Stimulated activated naive B cell treated with anti-CD40 and anti-IgM and Interleukin-4, amounts not matched to agents 10 μg/mL and 1 μg/mL and 100 μg/mL, for 72 hours (primary cell): ENCODE measurements at regions not wholly inside any gene's neighbourhood (a gene's known extent, or its start where the extent isn't known, plus 50 kb on each side); places are given as distances from the start of the nearest gene placed in this dataset.
"Not testable (repeated sequence)": the region's sequence is repeated elsewhere in the genome, so short reads cannot be mapped to it uniquely, and the experiment has no call there.

Source experiments
- ATAC-seq, 2 donors: fragments of 150-1000 bp; cut with Tn5 transposase; replicated peaks; 2 replicates each; pipeline ENCODE4 v1.10.0; 2021; ENCODE audit warnings: moderate library complexity in 1 of 2
- DNase-seq: peaks from one replicate; pipeline ENCODE4 v3.0.0; 2021
- H3K27ac Mint-ChIP-seq: one replicate; pipeline ENCODE4 v1.8.0; 2022; ENCODE audit warnings: mild to moderate bottlenecking, mixed read lengths
- H3K27me3 Mint-ChIP-seq, 2 donors: one replicate each; pipeline ENCODE4 v1.8.0; 2022; ENCODE audit warnings: mixed read lengths in 2 of 2
- H3K36me3 Mint-ChIP-seq, 2 donors: one replicate each; pipeline ENCODE4 v1.8.0; 2022; ENCODE audit warnings: mixed read lengths in 2 of 2, mild to moderate bottlenecking in 1 of 2
- H3K4me1 Mint-ChIP-seq, 2 donors: one replicate each; pipeline ENCODE4 v1.8.0; 2022; ENCODE audit warnings: mixed read lengths in 2 of 2, mild to moderate bottlenecking in 1 of 2
- H3K4me3 Mint-ChIP-seq, 2 donors: one replicate each; pipeline ENCODE4 v1.8.0; 2022; ENCODE audit warnings: mild to moderate bottlenecking in 2 of 2, mixed read lengths in 2 of 2, moderate library complexity in 1 of 2
- H3K9me3 Mint-ChIP-seq, 2 donors: one replicate each; pipeline ENCODE4 v1.8.0; 2022; ENCODE audit warnings: mixed read lengths in 2 of 2, mild to moderate bottlenecking in 1 of 2

- Mint-ChIP-seq H3K27ac (no peak overlapping the region), H3K4me1 (no peaks in the 10 kb centered on the region), H3K36me3 (no peaks in the 10 kb centered on the region), H3K4me3 (no peak overlapping the region), H3K9me3 (peaks cover 4 to 9% of the 10 kb centered on the region in 2 donors), H3K27me3 (no peaks in the 10 kb centered on the region)
- DNase-seq = no peak
- ATAC-seq = no peak
Measured at GRCh38 chr15:95194746-95195145, 963.4 kb downstream of the MCTP2 start.

- Mint-ChIP-seq H3K4me3 (no peak overlapping the region), H3K4me1 (no peaks in the 10 kb centered on the region), H3K9me3 (peaks cover 14 to 18% of the 10 kb centered on the region in 2 donors), H3K27me3 (no peaks in the 10 kb centered on the region), H3K27ac (no peak overlapping the region), H3K36me3 (no peaks in the 10 kb centered on the region)
- no peak for DNase-seq
- ATAC-seq = no peak
Measured at GRCh38 chr15:95196176-95196915, 965.0 kb downstream of the MCTP2 start.

DNA sequence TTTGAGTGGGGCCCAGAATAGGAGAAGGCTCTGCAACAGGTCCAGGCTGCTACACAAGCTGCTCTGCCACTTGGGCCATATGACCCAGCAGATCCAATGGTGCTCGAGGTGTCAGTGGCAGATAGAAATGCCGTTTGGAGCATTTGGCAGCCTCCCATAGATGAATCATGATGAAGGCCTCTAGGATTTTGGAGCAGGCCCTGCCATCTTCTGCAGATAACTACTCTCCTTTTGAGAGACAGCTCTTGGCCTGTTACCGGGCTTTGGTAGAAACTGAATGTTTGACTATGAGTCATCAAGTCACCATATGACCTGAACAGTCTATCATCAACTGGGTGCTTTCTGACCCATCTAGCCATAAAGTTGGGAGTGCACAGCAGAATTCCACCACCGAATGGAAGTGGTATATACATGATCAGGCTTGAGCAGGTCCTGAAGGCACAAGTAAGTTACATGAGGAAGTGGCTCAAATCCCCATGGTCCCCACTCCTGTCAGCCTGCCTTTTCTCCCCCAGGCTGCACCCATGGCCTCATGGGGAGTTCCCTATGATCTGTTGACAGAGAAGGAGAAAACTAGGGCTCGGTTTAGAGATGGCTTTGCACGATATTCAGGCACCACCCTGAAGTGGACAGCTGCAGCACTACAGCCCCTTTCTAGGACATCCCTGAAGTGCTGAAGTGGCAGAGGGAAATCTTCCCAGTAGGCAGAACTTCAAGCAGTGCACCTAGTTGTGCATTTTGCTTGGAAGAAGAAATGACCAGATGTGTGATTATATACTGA lies 971.4 kb downstream of the MCTP2 start:
- Mint-ChIP-seq H3K27me3 (no peaks in the 10 kb centered on the region), H3K9me3 (peaks cover 27 to 32% of the 10 kb centered on the region in 2 donors), H3K4me3 (no peak overlapping the region), H3K27ac (no peak overlapping the region), H3K36me3 (no peaks in the 10 kb centered on the region), H3K4me1 (no peaks in the 10 kb centered on the region)
- no peak for DNase-seq
- no peak for ATAC-seq

DNA sequence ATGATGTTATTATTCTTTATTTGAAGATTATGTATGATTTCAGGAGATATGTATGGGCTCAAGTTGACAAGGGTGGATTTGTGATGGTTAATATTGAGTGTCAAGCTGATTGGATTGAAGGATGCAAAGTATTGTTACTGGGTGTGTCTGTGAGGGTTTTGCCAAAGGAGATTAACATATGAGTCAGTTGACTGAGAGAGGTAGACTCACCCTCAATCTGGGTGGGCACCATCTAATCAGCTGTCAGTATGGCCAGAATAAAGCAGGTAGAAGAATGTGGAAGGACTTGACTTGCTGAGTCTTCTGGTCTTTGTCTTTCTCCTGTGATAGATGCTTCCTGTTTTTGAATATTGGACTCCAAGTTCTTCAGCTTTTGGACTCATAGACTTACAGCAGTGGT lies 973.7 kb downstream of the MCTP2 start:
- no peak for ATAC-seq
- no peaks in the 10 kb centered on the region for H3K36me3 Mint-ChIP-seq
- H3K4me3 Mint-ChIP-seq = no peak overlapping the region
- H3K27me3 Mint-ChIP-seq = no peaks in the 10 kb centered on the region
- H3K9me3 Mint-ChIP-seq = peaks cover 18 to 32% of the 10 kb centered on the region in 2 donors
- H3K27ac Mint-ChIP-seq = no peak overlapping the region
- H3K4me1 Mint-ChIP-seq = no peaks in the 10 kb centered on the region
- no peak for DNase-seq

- H3K4me3 Mint-ChIP-seq, H3K36me3 Mint-ChIP-seq, ATAC-seq, DNase-seq, H3K27me3 Mint-ChIP-seq, H3K4me1 Mint-ChIP-seq, H3K27ac Mint-ChIP-seq: not testable (repeated sequence)
- H3K9me3 Mint-ChIP-seq = peaks cover 12 to 27% of the 10 kb centered on the region in 2 donors
Measured at GRCh38 chr15:95205830-95206229, 974.5 kb downstream of the MCTP2 start.

DNA sequence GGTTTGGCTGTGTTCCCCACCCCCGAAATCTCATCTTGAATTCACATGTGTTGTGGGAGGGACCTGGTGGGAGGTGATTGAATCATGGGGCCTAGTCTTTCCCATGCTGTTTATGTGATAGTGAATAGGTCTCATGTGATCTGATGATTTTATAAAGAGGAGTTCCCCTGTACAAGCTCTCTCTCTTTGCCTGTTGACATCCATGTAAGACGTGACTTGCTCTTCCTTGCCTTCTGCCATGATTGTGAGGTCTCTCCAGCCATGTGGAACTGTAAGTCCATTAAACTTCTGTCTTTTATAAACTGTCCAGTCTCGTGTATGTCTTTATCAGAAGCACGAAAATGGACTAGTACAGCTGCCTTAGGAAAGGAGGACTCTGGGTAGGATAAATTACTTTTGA lies 976.7 kb downstream of the MCTP2 start:
- H3K36me3 Mint-ChIP-seq = no peaks in the 10 kb centered on the region
- no peaks in the 10 kb centered on the region for H3K4me1 Mint-ChIP-seq
- peaks cover 6 to 18% of the 10 kb centered on the region in 2 donors for H3K9me3 Mint-ChIP-seq
- no peaks in the 10 kb centered on the region for H3K27me3 Mint-ChIP-seq
- no peak overlapping the region for H3K4me3 Mint-ChIP-seq
- H3K27ac Mint-ChIP-seq = no peak overlapping the region
- DNase-seq (no peak), ATAC-seq (no peak)

GRCh38 chr15:95208988-95209387 lies 977.6 kb downstream of the MCTP2 start:
- H3K4me1 Mint-ChIP-seq = no peaks in the 10 kb centered on the region
- no peak overlapping the region for H3K4me3 Mint-ChIP-seq
- H3K27me3 Mint-ChIP-seq = no peaks in the 10 kb centered on the region
- H3K27ac Mint-ChIP-seq = no peak overlapping the region
- no peaks in the 10 kb centered on the region for H3K36me3 Mint-ChIP-seq
- no peak for DNase-seq
- peaks cover 6 to 16% of the 10 kb centered on the region in 2 donors for H3K9me3 Mint-ChIP-seq
- ATAC-seq = no peak

DNA sequence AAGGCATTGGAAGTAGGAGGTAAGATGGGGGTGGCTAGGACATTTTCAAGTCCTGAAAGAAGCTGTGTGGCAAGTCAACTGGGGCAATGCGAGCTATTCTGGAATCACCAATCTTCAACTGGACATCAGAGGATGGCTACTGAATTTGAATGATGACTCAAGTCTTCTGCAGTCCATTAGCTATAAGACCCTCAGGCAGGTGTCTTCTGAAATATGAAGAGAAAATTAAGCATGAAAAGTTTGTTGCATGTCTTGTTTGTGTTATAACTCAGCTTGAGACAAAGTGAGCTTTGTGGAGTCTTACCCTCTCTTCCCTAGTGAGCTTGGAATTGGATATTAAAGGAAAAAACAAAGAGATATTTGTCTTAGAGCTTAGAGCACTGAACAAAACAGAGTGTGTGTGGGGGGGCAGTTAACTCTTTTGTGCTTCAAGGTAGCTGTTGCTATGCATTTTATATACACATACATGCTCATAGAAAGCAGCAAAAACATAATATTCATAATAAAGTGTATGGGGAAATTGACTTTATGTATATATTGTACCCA lies 979.1 kb downstream of the MCTP2 start:
- no peaks in the 10 kb centered on the region for H3K36me3 Mint-ChIP-seq
- no peaks in the 10 kb centered on the region for H3K4me1 Mint-ChIP-seq
- ATAC-seq (no peak), DNase-seq (no peak)
- no peaks in the 10 kb centered on the region for H3K27me3 Mint-ChIP-seq
- H3K9me3 Mint-ChIP-seq = peaks cover 6 to 14% of the 10 kb centered on the region in 2 donors
- H3K27ac Mint-ChIP-seq = no peak overlapping the region
- H3K4me3 Mint-ChIP-seq = no peak overlapping the region

DNA sequence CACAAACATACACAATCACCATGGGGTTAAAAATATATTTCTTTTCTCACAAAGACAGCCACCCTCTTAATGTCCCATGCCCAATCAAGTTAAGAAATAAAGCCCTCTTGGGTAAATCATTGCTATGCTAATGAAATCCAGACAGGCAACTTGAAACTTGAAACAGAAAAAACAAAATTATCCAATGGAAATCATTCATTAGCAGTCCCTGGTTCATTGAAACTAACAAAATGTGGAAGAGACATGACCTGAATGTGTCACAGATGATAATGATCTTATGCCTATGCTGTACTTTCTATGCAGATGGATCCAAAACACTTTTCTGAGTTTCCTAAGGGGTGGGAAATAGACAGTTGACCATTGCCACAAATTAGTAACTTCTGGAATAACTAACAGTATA lies 983.7 kb downstream of the MCTP2 start:
- Mint-ChIP-seq H3K27me3 (no peaks in the 10 kb centered on the region), H3K36me3 (no peaks in the 10 kb centered on the region), H3K9me3 (peaks cover 6 to 7% of the 10 kb centered on the region in 2 donors), H3K27ac (no peak overlapping the region), H3K4me3 (no peak overlapping the region), H3K4me1 (no peaks in the 10 kb centered on the region)
- ATAC-seq = no peak
- no peak for DNase-seq

DNA sequence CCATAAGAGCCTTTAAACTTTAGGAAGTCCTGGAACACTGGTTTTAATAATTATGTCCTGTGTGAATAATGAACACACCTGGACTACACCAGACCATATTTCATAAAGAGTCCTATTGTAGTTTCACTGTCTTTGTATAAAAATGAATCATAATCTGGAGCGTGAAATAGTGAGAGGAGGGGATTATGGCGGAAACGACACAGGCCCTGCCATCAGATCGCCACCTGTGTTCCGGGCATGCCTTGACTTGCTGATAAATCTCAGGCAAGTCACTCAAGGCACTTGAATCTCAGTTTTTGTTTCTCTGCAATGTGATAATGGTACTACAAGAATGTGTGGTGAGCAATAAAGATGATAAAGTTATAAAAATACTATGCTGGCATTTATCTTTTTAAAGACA lies 995.5 kb downstream of the MCTP2 start:
- DNase-seq (no peak), ATAC-seq (no peak)
- H3K36me3 Mint-ChIP-seq = no peaks in the 10 kb centered on the region
- H3K4me1 Mint-ChIP-seq = no peaks in the 10 kb centered on the region
- no peak overlapping the region for H3K4me3 Mint-ChIP-seq
- H3K9me3 Mint-ChIP-seq = peaks cover 7 to 21% of the 10 kb centered on the region in 2 donors
- H3K27me3 Mint-ChIP-seq = no peaks in the 10 kb centered on the region
- no peak overlapping the region for H3K27ac Mint-ChIP-seq

DNA sequence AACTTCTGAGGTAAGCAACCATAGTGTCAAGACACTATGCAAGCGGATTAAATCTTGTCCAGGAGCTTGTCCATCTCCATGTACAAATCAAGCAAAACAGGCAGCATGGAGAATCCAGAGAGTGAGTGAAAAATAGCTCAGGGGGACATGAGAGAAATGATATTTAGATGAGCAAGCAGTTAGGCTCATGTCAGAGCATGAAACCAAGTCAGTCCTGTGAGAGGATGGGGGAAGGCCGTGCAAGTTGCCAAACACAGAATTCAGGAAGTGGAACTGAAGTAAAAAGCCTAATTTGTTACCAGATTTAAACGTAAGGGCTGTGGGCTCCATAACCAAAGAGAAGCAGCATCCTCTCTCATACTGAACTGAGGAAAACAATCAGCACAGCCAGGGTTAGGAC lies 995.9 kb downstream of the MCTP2 start:
- Mint-ChIP-seq H3K27me3 (no peaks in the 10 kb centered on the region), H3K9me3 (peaks cover 8 to 20% of the 10 kb centered on the region in 2 donors), H3K36me3 (no peaks in the 10 kb centered on the region), H3K4me1 (no peaks in the 10 kb centered on the region), H3K27ac (no peak overlapping the region), H3K4me3 (no peak overlapping the region)
- ATAC-seq = no peak
- DNase-seq = no peak

- ATAC-seq = no peak
- Mint-ChIP-seq H3K27ac (no peak overlapping the region), H3K4me1 (no peaks in the 10 kb centered on the region), H3K9me3 (peaks cover 9 to 17% of the 10 kb centered on the region in 2 donors), H3K4me3 (no peak overlapping the region), H3K27me3 (no peaks in the 10 kb centered on the region), H3K36me3 (no peaks in the 10 kb centered on the region)
- no peak for DNase-seq
Measured at GRCh38 chr15:95228856-95229555, 997.6 kb downstream of the MCTP2 start.

DNA sequence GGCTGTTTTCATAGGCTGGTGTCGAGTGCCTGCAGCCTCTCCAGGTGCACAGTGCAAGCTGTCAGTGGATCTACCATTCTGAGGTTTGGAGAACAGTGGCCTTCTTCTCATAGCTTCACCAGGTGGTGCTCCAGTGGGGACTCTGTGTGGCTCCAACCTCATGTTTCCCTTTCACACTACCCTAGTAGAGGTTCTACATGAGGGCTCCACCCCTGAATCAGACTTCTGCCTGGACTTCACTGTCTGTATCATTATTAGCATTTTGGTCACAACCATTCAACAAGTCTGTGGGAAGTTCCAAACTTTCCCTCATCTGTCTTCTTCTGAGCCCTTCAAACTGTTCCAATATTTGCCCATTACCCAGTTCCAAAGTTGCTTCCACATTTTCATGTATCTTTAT lies 1003.7 kb downstream of the MCTP2 start:
- Mint-ChIP-seq H3K4me1 (no peaks in the 10 kb centered on the region), H3K27ac (no peak overlapping the region), H3K4me3 (no peak overlapping the region), H3K27me3 (no peaks in the 10 kb centered on the region), H3K36me3 (no peaks in the 10 kb centered on the region), H3K9me3 (peaks cover 22 to 27% of the 10 kb centered on the region in 2 donors)
- ATAC-seq (no peak), DNase-seq (no peak)
